ENCODE measurements at regions not wholly inside any gene's neighbourhood (a gene's known extent, or its start where the extent isn't known, plus 50 kb on each side); places are given as distances from the start of the nearest gene placed in this dataset.

DNA sequence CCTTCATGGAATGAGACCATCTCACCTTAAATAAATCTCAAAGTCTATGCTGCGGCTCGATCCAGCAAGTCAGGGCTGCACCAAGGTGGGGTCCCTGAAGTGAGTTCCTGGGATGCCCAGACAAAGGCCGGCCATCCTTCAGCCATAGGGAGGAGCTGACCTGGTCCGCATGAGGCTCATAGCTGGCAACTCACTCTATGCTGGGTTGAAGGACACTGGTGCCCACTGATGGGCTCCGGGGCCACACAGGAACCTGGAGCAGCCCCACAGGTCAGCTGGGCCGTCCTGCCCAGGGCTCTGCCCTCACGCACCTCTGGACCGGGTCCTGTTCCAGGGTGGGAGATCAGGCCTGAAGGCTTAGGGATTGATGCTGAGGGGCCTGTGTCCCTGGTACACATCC lies 1339.3 kb downstream of the TBC1D22A start:
- Mint-ChIP-seq H3K27me3 (ENCODE audit: insufficient read depth) (no peaks in the 10 kb centered on the region; the same call in 1 of the 2 replicates), H3K9me3 (peaks cover 91% of the 10 kb centered on the region), H3K4me3 (no peak overlapping the region), H3K4me1 (ENCODE audit: low read depth) (no peaks in the 10 kb centered on the region), H3K36me3 (ENCODE audit: low read depth) (peaks cover 13% of the 10 kb centered on the region), H3K27ac (no peak overlapping the region)
- DNase-seq = no peak
- TF ChIP-seq CTCF (IDR thresholded peaks at IDR 0.05) = no peak

DNA sequence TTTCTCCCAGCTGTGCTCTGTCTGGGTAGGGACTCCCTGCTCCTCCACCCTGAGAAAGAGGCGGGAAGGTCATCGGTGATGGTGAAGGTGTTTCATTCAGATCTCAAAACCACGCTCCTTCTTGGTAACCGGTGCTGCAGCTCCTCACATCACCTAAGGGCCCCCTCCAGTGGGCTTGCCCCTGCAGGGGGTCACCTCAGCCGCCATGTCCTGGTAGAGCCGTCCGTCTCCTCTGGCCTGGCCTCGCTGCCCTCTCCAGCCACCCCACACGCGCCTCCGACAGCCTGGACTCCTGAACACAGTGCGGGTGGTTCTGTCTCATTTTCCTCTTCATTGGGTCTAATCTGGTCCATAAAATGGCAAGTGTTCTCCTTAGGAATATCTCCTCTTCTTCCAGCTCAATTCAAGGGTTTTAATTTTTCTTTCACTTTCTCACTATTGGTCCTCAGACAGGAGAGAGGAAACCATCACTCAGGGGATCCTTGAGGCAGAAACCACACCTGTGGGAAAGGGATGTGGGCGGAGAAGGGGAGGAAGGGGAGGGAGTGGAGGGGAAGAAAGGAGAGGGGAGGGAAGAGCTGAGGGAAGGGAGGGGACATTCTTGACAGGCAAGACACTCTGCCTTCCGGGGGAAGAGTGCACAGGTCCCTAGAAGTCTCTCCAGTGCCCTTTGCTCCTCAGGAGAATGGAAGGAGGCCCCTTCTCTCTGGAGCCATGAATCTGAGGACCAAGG lies 1338.4 kb downstream of the TBC1D22A start:
- DNase-seq = no peak
- Mint-ChIP-seq H3K4me1 (ENCODE audit: low read depth) (no peaks in the 10 kb centered on the region), H3K36me3 (ENCODE audit: low read depth) (peaks cover 8% of the 10 kb centered on the region), H3K4me3 (no peak overlapping the region), H3K27me3 (ENCODE audit: insufficient read depth) (no peaks in the 10 kb centered on the region; the same call in 1 of the 2 replicates), H3K27ac (no peak overlapping the region), H3K9me3 (peaks cover 83% of the 10 kb centered on the region)
- TF ChIP-seq CTCF (IDR thresholded peaks at IDR 0.05) = no peak

GRCh38 chr22:48099671-48100070 lies 1337.2 kb downstream of the TBC1D22A start:
- Mint-ChIP-seq H3K27me3 (ENCODE audit: insufficient read depth) (no peaks in the 10 kb centered on the region; the same call in 1 of the 2 replicates), H3K36me3 (ENCODE audit: low read depth) (peaks cover 10% of the 10 kb centered on the region; the same call in 1 of the 2 replicates), H3K4me3 (no peak overlapping the region), H3K27ac (no peak overlapping the region), H3K4me1 (ENCODE audit: low read depth) (no peaks in the 10 kb centered on the region), H3K9me3 (peaks cover 80% of the 10 kb centered on the region)
- DNase-seq = no peak
- TF ChIP-seq CTCF (IDR thresholded peaks at IDR 0.05) = no peak

DNA sequence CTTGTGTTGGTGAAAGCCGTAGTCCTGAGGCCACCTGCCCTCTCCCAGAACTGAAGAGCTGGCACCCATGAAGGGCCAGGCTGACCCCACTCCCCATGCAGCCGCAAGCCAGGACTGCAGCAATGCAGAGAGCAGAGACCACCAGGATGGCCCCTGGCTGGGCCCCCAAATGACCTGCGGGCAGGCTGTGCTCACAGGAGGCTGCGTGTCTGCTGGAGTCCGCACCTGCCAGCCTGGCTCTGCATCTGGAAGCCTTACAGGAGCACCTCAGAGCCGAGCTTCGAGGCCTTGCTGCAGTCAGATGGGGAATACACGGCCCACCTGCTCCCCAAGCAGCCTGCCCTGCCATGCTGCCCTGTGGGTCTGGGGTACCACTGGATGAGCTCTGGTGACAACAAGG lies 1336.8 kb downstream of the TBC1D22A start:
- no peaks in the 10 kb centered on the region for H3K4me1 Mint-ChIP-seq (ENCODE audit: low read depth)
- no peak for TF ChIP-seq CTCF (IDR thresholded peaks at IDR 0.05)
- H3K27me3 Mint-ChIP-seq (ENCODE audit: insufficient read depth) = no peaks in the 10 kb centered on the region; the same call in 1 of the 2 replicates
- H3K27ac Mint-ChIP-seq = no peak overlapping the region
- no peak for DNase-seq
- peaks cover 76% of the 10 kb centered on the region for H3K9me3 Mint-ChIP-seq
- no peak overlapping the region for H3K4me3 Mint-ChIP-seq
- H3K36me3 Mint-ChIP-seq (ENCODE audit: low read depth) = peaks cover 10% of the 10 kb centered on the region; the same call in 1 of the 2 replicates

- Mint-ChIP-seq H3K4me3 (no peak overlapping the region), H3K9me3 (peaks cover 76% of the 10 kb centered on the region), H3K36me3 (ENCODE audit: low read depth) (peaks cover 10% of the 10 kb centered on the region; the same call in 1 of the 2 replicates), H3K27ac (no peak overlapping the region), H3K27me3 (ENCODE audit: insufficient read depth) (no peaks in the 10 kb centered on the region; the same call in 1 of the 2 replicates), H3K4me1 (ENCODE audit: low read depth) (no peaks in the 10 kb centered on the region)
- DNase-seq = no peak
- no peak for TF ChIP-seq CTCF (IDR thresholded peaks at IDR 0.05)
These were observed 1336.4 kb downstream of the TBC1D22A start for GRCh38 chr22:48098921-48099245.
